ENCODE measurements at regions not wholly inside any gene's neighbourhood (a gene's known extent, or its start where the extent isn't known, plus 50 kb on each side); places are given as distances from the start of the nearest gene placed in this dataset.

DNA sequence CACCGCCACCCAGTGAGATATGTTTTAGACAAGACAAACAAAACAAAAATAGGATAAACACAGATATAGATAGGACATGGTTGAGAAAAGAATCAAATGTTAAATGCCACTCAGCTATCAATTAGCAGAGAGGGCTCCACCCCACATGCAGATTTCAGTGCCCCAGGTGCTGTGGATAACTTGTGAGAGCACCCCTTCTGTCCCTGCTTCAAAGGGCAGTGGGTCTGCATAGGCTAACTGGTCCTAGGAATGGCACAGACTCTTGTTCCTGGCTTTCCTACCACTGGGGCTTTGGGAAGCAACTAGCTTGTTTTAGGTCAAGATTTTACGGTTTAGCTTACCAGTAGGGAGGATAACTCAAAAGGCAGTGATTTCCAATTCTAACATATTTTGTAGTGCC lies 460.3 kb downstream of the TSHZ3 start:
- no peak for DNase-seq

DNA sequence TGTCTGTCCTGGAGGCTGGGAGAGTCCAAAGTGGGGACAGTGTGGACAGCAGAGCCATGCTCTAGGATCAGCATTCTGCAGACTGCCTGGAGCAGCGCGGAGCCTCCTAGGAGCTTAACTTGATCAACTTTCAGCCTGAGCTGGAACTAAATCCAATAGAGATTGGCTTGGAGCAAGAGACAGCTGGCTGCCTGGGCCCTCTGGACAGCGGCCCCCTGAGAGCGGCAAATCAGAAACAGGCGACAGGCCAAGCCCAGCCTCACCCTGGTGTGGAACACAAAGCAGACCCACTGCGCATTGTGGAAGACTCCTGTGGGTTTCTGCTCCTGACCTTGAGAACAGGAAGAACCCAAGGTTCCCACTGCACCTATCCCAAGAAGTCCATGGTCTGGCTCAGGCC lies 462.2 kb downstream of the TSHZ3 start:
- DNase-seq: no peak

DNA sequence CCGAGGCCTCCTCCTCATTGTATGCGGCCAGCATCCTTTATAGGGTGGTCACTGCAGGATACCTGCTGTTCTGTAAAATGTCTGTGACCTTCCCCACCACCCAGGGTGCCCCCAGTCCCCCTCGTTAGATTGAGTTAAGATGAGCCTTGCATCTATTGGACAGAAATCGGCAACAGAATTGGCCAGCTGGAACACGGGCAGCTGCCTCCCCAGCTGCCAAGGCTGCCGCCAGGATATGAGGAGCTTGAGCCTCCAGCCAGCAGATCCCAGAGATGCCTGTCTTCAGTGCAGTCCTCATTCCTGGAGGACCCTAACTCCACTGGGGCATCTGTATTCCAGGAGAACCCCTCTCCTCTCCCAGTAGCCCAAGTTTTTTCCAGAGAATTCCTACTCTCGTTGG lies 463.0 kb downstream of the TSHZ3 start:
- DNase-seq: no peak

DNA sequence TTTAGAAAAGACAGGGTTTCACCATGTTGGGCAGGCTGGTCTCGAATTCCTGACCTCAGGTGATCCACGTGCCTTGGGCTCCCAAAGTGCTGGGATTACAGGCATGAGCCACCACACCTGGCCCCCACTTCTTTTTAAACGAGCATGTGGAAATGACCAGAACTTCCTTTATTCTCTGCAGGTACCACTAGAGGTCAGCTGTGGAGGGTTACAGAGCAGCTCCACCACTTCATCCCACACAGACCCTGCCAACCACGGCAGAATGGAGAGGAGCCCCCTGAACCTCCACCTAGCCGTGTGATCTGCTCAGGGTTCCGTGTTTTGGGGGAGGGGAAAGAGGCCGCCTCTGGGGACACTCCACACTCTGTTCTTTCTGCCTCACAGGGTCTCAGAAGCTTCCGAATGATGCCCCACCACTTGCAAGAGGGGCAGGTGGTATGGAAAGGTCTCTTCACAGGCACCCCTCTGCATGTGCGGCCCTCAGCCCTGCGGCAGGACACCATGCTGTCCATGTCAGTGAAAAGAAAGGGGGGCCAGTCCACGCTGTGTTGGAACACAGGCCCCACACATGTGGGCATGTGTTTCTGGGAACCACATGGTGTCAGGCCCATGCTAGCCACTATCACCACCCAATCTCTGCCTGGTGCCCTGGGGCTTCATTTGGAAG lies 465.0 kb downstream of the TSHZ3 start:
- DNase-seq: no peak

DNA sequence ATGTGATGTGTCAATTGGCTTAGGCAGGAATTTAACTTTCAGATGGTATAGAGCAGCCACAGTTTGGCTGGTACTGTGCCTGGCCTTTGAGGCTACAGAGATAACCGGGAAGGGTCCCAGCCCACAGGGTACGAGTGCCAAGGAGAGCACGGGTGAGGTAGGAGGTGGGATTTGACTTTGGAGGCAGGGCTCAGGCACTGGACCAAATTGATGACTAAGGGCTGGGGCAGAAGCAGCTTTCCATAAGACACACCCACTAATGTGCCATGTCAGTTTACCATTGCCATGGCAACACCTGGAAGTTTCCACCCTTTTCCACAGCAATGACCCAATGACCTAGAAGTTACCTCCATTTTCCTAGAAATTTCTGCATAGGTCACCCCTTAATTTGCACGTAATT lies 466.2 kb downstream of the TSHZ3 start:
- no peak for DNase-seq

DNA sequence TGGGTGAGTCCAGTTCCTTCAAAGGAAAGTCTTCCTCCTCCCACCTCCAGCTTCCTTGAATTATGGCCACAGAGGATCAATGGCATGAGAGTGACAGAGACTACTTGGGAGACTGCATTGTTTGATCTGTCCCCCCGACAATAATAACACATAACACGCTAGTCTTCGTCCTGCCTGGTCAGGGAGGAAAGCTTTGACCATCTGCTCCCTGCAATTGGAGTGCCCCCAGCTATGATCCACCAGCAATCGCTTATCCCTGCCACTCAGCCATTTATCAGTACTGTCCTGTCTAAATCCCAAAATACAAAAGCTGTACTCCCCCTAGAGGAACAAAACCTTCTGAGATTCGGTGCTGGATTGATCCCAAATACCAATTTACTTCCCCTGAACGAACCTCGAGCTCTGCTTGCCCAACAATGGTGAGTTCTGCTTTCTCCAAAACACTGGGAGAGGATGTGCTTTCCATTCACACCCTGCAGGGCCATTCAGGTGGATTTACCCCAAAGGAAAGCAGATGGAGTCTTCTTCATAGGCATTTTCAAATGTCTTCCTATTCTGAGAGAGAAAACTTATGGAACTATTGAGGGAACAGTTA lies 466.7 kb downstream of the TSHZ3 start:
- DNase-seq: no peak

DNA sequence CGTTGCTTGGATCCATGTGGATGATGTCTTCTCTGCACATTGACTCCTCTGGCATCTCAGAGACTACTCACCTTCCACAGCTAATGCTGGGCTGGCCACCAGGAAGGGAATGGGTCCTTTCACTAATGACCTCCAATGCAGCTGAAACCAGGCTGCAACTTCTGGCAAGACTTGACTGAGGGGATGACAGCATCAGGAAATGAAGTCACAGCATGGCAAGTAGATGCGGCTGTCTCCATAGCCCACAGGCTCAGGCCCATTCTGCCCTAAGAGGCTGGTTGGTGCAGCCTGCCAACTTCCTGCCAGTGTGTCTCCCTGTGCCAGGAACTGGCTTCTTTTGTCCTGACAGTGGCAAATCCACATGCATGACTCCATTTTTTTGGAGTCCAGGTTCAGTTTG lies 467.3 kb downstream of the TSHZ3 start:
- no peak for DNase-seq

DNA sequence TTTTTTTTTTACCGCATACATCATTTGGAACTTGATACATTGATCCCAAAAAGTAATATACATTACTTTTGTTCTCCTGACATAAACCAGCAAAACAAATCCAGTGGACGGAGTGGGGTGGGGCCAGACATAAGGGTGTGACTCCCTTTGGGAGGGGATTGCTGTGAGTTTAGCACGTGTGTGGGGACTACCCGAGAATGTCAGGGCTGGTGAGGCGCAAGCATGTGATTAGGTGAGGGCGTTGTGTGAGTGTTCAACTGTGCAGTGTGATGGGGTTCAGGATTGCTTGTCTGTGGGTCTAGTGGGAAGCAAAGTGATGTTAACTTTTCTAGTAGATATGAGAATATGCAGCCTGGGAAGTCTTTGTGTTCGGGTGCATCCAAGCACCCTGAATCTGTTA lies 468.0 kb downstream of the TSHZ3 start:
- DNase-seq: no peak

DNA sequence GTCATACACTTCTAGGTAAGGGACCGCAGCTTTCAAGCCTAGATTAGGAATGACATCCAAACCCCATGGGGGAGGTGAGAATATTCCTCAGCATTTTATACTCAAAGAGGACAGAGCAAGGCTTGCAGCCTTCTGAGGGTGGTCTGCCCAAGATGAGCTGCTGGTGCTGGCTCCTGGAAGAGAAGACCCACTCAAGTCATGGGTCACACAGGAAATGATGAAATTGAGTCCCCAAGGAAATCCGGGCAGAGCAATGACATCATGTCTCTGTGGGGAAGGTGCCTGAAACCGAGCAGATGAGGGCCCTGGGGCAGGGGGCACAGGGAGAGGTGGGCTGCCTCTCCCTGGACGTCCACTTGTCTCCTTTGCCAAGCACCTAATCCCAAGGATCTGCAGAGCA lies 468.7 kb downstream of the TSHZ3 start:
- DNase-seq: no peak

DNA sequence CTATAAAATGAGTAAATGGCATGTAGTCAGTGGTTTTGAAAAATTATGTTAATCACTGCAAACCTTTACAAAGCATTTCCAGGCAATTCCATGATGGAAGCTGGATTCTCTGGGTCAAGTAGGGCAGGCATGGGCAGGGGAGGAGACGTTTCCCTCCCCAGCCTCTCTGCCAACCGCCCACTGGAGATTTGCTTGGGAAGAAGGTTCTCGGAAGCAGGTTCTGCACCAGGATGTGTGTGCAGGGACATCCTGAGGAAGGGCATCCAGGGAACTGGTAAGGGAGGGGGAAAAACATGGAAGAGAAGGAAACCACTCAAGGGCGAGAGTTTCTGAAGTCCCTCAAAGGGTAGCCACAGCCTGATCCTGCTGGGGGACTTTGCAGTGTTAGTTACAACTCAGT lies 469.1 kb downstream of the TSHZ3 start:
- DNase-seq: no peak

DNA sequence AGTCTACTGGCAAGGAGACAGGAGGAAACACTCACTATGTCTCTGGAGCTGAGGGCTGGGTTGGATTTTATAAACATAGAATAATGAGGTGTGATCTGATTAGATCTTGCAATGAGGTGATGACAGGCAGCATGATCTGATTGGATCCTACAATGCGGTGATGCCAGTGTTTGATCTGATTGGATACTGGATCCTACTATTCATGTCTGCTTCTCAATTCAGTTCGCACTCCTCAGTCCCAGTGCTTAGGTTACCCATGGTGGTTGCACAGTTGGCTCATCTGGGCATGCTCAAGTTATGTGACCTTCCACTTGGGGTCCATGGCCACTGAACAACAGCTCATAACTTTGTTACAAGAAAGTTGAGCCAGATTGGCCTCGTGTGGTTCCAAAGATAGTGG lies 469.5 kb downstream of the TSHZ3 start:
- no peak for DNase-seq

DNA sequence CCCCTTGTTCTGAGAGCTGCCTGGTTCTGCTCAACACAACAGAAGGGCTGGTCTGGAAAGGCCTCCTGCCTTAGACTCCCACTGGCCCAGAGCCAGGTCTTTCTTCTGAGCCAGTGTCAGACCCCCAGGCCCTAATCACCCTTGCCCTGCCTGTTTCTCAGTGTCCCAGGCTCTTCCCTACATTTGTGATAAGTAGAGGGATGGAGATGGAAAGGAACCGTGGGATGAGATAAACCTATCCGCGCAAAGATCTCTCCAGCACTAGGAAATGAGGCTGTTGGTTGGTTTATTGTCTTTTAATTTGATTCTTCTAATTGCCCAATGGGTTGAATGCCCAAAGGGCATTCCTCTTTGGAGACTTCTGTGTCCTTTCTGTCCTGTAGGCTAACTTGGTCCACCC lies 470.0 kb downstream of the TSHZ3 start:
- no peak for DNase-seq

DNA sequence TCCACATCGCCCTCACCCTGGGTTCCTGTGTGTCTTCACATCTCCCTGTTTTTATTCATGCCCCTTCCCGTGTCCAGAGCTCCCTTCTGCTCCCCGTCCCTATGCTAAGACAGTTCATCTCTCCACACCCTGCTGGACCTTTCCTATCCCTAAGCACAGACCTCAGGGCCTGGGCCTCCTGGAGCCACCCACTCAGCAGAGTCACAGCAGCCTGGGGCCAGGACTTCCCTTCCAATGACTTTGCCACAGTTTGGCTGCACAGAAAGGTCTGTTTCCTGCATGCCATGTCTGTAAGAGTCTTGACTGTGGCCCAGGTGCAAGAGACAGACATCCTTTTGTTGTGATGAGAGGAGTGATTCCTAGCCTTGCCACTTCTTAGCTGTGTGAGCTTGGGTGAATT lies 470.7 kb downstream of the TSHZ3 start:
- DNase-seq: no peak

DNA sequence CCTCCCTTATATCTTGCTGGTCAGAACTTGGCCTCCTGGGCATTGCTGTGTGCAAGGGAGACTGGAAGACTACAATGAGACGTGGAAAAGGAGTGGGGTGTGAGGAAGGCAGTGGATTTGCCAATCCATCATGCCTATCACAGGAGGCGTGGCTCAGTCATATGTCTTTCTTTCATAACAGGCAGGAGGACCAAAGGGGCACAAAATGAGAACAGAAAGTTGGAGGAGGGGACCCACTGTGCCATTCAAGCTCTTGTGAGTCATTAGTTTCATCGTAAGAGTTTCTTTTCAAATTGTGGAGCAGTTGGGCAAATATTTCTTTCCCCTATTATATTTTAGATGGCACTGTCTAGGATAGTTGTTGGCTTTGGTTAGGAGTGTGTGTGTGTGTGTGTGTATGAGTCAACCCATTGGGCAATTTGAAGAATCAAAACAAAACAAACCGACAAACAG lies 471.5 kb downstream of the TSHZ3 start:
- no peak for DNase-seq

DNA sequence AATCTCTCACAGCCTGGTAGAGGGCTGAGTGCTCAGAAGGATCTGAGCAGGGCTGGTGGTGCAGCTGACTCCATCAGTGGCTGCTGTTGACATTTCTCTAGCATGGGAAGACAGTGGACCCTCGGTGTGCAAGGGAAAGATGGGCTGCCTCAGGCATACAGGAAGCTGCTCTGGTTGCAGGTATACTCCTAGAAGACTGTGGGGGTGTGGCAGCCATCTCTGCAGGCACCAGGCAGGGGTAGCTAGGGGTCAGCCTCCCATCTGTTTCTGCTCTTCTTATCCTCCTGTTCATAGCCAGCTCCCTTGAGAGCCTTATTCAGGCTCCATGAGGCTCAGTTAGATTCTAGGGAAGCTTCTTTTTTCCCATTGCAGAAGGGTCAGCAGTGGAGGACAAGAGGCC lies 475.5 kb downstream of the TSHZ3 start:
- DNase-seq: no peak

DNA sequence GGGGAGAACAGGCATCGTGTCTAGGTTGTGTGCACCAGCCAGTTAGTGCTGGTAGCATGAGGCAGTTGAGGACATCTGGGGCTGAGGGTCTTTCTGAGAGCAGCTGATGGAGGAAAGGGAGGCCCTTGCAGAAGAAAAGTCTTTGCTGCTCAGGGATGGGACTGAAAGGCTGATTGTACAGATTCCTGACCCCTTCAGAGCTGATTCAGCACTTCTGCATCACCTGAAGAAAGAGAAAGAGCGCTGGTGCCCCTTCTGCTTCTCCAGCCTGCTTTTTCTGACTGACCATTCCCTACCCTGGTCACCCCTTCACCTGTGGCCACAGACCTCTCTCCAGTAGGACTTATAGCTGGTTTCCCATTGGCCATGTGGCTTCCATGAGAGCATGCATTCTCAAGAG lies 476.2 kb downstream of the TSHZ3 start:
- no peak for DNase-seq

DNA sequence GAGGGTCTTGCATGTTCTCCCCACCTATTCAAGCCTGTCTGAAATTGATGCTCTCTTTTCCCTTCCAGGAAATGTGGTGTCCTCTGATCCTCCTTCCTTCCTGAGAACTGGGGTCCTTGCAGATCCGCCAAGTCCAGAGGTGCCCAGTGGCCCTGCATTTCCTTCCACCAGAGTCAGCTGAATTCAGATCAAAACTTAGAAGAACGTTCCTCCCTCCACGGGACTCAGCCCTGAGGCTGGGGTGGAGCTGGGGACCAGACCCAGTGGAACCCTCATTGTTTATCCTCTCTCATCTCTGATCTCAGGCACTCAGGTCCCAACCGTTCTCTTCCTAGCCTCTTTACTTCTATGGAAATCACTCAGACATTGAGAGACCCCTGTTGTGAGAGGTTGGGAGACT lies 477.3 kb downstream of the TSHZ3 start:
- no peak for DNase-seq

DNA sequence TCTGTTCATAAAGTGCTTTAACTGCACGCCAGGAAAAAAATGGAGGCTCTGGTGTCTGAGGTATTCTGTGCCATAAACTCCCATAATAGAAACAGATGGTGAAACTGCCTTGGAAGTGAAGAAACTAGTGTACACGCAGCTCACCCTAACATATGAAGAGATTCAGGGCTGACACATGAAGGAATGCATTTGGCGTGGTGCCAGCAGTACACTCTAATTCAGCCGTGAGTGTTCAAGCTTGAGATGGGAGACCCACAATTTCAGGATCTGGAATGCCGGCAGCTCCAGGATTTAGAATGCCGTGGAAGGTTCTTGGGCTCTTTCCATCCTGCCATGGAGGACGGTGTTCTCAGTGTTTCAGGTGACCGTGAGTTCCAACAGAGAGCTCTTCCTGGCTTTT lies 478.4 kb downstream of the TSHZ3 start:
- DNase-seq: peak; percentile 76

DNA sequence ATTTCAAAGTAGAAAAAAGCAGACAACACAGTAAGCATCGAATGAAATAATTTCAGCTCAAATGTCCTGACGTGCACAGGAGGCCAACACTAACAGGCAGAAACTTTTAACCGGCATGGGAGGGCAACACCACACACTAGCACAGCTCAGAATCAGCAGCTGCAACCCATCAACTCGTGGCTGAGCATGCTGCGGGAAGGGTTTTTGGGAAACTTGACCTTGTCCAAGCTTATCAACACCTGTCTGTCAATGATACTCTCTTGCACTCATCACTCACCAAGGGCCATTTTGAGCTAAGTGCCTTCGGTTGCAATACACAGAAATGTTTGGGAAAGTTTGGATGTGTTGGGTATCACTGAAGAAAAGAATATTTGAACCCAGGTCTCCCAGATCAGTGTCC lies 483.7 kb downstream of the TSHZ3 start:
- no peak for DNase-seq

DNA sequence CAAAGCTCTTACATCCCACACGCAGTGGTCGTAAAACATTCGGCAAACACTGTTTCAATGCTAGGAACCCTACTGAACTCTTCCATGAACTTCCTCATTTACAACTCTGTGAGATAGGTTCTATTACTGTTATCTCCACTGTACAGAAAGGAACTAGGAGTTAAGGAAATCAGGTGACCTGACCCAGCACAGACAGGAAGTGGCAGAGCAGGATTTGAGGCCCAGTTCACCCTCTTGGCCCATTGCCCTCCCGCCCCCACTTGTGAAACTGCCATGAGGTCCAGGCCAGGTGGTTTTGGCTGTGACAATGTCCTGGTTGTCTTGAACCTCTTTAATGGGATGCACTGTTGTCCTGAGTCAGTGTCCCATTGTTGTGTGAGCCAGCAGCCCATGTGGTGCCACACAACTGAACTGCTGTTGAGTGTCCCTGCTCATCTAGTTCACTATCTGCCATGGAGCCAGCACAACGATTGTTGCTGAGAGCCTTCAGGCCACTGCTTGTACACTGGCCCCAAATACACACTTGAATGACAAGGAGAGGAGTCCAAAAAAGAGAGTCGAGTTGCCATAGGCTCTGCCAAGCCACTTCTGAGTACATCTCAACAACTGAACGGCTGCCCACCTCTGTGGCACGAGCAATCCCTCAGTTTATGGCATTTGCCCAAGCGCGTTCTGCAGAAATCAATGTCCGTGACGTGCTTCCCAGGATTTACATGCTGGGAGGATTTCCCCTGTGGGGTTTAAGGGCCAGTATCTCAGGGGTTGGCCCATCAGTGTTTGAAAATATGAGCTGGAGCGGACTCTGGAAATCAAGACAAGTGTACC lies 484.6 kb downstream of the TSHZ3 start:
- peak; percentile 72 for DNase-seq

DNA sequence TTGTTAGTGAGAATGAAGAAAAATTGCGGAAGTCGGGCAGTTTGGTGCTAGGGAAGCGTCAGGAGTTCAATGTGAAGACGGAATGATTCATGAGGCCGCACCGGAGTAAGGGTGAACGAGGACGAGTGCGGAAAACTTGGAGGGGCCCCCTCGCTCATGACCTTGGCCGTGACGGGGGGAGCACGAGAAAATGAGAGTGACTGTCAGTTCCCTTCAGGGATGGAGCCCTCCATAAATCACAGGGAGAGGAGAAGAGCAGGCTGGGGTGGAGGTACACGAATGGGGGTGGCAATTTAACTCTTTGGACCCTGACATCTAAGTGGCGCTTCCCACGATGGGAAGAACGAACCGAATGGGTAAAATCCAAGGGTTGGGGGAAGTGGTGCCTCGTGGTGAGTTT lies 486.4 kb downstream of the TSHZ3 start:
- no peak for DNase-seq

DNA sequence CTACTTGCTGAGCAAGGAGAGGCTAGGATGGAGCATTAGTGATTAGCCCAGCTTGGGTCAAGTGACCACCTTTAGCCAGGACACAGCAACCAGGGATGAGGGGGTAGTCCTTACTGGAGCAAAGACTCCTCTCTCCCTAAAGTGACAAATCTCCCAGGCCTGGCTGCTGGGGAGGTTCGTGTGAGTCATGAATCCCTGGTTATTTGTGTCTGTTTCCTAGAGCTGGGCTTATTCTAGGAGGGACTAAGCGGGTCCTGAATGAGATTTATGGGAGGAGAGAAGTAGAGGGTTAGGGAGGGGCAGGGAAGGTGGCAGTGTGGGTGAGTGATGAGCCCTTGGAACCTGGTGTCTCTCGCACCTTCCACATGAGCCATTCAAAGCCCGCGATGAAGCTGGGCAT lies 487.3 kb downstream of the TSHZ3 start:
- no peak for DNase-seq

DNA sequence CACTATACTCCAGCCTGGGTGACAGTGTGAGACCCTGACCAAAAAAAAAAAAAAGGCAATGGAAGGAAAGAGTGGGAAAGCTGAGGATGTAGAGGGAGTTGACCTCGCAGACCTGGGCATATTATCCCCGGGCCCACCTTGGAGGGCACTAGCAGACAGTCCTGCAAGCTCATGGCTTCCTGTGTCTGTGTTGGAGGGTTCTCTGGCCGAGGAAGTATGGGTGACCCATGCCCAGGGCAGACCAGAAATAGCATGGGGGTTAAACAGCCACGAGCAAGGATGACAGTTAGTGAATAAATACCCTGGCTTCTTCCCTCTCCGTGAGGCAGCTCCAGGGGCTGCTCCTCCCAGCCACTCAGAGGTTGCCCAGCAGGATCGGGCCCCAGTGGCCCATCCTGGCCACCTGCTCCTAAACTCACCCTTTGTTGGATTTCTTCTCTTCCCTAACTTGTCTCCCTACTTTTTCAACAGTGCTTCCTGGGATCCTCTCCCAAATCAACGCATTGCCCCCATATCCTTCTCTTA lies 485.8 kb downstream of the ZNF536 start:
- DNase-seq: no peak

DNA sequence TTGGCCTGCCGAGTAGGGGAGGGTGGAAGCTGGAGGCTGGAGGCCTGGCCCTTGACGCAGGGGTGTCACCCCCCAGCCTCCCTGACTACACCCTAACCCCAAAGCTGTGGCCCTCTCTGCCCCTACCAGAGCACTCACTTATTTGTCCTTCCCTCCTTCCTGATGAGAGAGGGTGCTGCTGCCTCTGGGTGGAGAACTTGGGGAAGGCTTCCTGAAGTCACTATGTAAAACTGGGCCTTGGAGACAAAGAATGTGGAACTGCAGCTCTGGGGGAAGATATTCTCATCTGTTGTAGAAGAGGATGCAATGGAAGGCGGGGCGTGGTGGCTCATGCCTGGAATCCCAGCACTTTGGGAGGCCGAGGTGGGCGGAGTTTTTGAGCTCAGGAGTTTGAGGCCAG lies 485.2 kb downstream of the ZNF536 start:
- no peak for DNase-seq

All from DMS79 treated with DMSO at 0.1 percent for 48 hours (cell line).